WTC11 (cell line): ENCODE measurements at regions not wholly inside any gene's neighbourhood (a gene's known extent, or its start where the extent isn't known, plus 50 kb on each side); places are given as distances from the start of the nearest gene placed in this dataset.

Experiments
- ATAC-seq: fragments of 200-7000 bp; cut with Tn5 transposase; 2 replicates; pipeline ENCODE4 v1.10.0; 2021; ENCODE audit warnings: mild to moderate bottlenecking, moderate library complexity
- CTCF ChIA-PET: fragments of 300-600 bp; sonication (Branson Sonifier 250); formaldehyde crosslinking; loops from one replicate; lab custom pipeline; 2021; ENCODE audit warnings: antibody characterized with exemption; lab: Charles Lee
- POLR2A ChIA-PET: fragments of 350-600 bp; sonication (Branson Sonifier 250); formaldehyde crosslinking; loops from one replicate; lab custom pipeline; 2021; ENCODE audit warnings: antibody characterized with exemption; lab: Charles Lee
- DNase-seq: peaks from one replicate; pipeline ENCODE4 v3.0.0; 2021; ENCODE audit warnings: low spot score
- H3K27ac Mint-ChIP-seq: 2 replicates; pipeline ENCODE4 v1.8.0; 2021; ENCODE audit warnings: mixed read lengths
- H3K27me3 Mint-ChIP-seq: 2 replicates; pipeline ENCODE4 v1.8.0; 2021; ENCODE audit warnings: low read depth, mild to moderate bottlenecking, moderate library complexity, mixed read lengths
- H3K36me3 Mint-ChIP-seq: 2 replicates; pipeline ENCODE4 v1.8.0; 2021; ENCODE audit warnings: mixed read lengths
- H3K4me1 Mint-ChIP-seq: 2 replicates; pipeline ENCODE4 v1.8.0; 2022; ENCODE audit warnings: mixed read lengths
- H3K4me3 Mint-ChIP-seq: 2 replicates; pipeline ENCODE4 v1.8.0; 2021; ENCODE audit warnings: mild to moderate bottlenecking, moderate library complexity, mixed read lengths
- H3K9me3 Mint-ChIP-seq: 2 replicates; pipeline ENCODE4 v1.8.0; 2021; ENCODE audit warnings: mixed read lengths
- AFF4 ChIP-seq: sonication (generic); formaldehyde crosslinking; IDR thresholded peaks from 2 replicates; pipeline ENCODE4 v1.8.1; 2023; ENCODE audit warnings: mild to moderate bottlenecking, missing genetic modification reagents, borderline replicate concordance
- CDX4 ChIP-seq: fragments of 250-450 bp; sonication (Bioruptor Pico); IDR thresholded peaks from 2 replicates; pipeline ENCODE4 v1.9.0; 2021; ENCODE audit warnings: moderate library complexity, mild to moderate bottlenecking, inconsistent platforms, borderline replicate concordance
- CREM ChIP-seq: sonication (generic); formaldehyde crosslinking; IDR thresholded peaks from 2 replicates; pipeline ENCODE4 v1.8.1; 2022; ENCODE audit warnings: mild to moderate bottlenecking, missing genetic modification reagents, moderate library complexity
- CTCF ChIP-seq: fragments of 200-600 bp; IDR thresholded peaks from 2 replicates; pipeline ENCODE4 v1.8.0; 2022; ENCODE audit warnings: antibody characterized with exemption
- E2F4 ChIP-seq: sonication (generic); formaldehyde crosslinking; IDR thresholded peaks from 2 replicates; pipeline ENCODE4 v1.8.1; 2022; ENCODE audit warnings: low read depth, mild to moderate bottlenecking, moderate library complexity, missing genetic modification reagents, borderline replicate concordance
- ETV6 ChIP-seq: sonication (generic); formaldehyde crosslinking; IDR thresholded peaks from 2 replicates; pipeline ENCODE4 v1.8.1; 2022; ENCODE audit warnings: mild to moderate bottlenecking, missing genetic modification reagents
- FOXP1 ChIP-seq: sonication (generic); formaldehyde crosslinking; IDR thresholded peaks from 2 replicates; pipeline ENCODE4 v1.8.0; 2022; ENCODE audit warnings: missing genetic modification reagents, mild to moderate bottlenecking, moderate library complexity, borderline replicate concordance
- GABPB1 ChIP-seq: sonication (generic); formaldehyde crosslinking; IDR thresholded peaks from 2 replicates; pipeline ENCODE4 v1.8.1; 2023; ENCODE audit warnings: mild to moderate bottlenecking, missing genetic modification reagents
- GTF2I ChIP-seq: fragments of 250-450 bp; sonication (Bioruptor Pico); conservative IDR thresholded peaks from 2 replicates; pipeline ENCODE4 v1.4.0; 2021; ENCODE audit warnings: mild to moderate bottlenecking
- IRF1 ChIP-seq: sonication (generic); formaldehyde crosslinking; IDR thresholded peaks from 2 replicates; pipeline ENCODE4 v1.8.0; 2023; ENCODE audit warnings: missing genetic modification reagents
- JUN ChIP-seq: sonication (generic); formaldehyde crosslinking; IDR thresholded peaks from 2 replicates; pipeline ENCODE4 v1.8.0; 2023; ENCODE audit warnings: mild to moderate bottlenecking, missing genetic modification reagents
- OVOL2 ChIP-seq: fragments of 250-450 bp; sonication (Bioruptor Pico); IDR thresholded peaks from 2 replicates; pipeline ENCODE4 v1.9.0; 2021; ENCODE audit warnings: mild to moderate bottlenecking, borderline replicate concordance
- PRDM15 ChIP-seq: sonication (generic); formaldehyde crosslinking; IDR thresholded peaks from 2 replicates; pipeline ENCODE4 v1.8.0; 2022; ENCODE audit warnings: missing genetic modification reagents
- PREB ChIP-seq: sonication (generic); formaldehyde crosslinking; IDR thresholded peaks from 2 replicates; pipeline ENCODE4 v1.8.1; 2022; ENCODE audit warnings: mild to moderate bottlenecking, missing genetic modification reagents, moderate library complexity, borderline replicate concordance
- SP1 ChIP-seq: sonication (generic); formaldehyde crosslinking; conservative IDR thresholded peaks from 2 replicates; pipeline ENCODE4 v1.8.1; 2022; ENCODE audit warnings: missing genetic modification reagents
- TEAD4 ChIP-seq: sonication (generic); formaldehyde crosslinking; IDR thresholded peaks from 2 replicates; pipeline ENCODE4 v1.8.0; 2022; ENCODE audit warnings: mild to moderate bottlenecking, missing genetic modification reagents
- TP53 ChIP-seq: sonication (generic); formaldehyde crosslinking; IDR thresholded peaks from 2 replicates; pipeline ENCODE4 v1.8.1; 2023; ENCODE audit warnings: mild to moderate bottlenecking, missing genetic modification reagents
- ZNF121 ChIP-seq: sonication (generic); formaldehyde crosslinking; IDR thresholded peaks from 2 replicates; pipeline ENCODE4 v1.8.0; 2023; ENCODE audit warnings: missing genetic modification reagents
- ZNF138 ChIP-seq: sonication (generic); formaldehyde crosslinking; conservative IDR thresholded peaks from 2 replicates; pipeline ENCODE4 v1.8.1; 2022; ENCODE audit warnings: mild to moderate bottlenecking, moderate library complexity, missing genetic modification reagents
- ZNF219 ChIP-seq: sonication (generic); formaldehyde crosslinking; IDR thresholded peaks from 2 replicates; pipeline ENCODE4 v1.8.0; 2023; ENCODE audit warnings: missing genetic modification reagents, mild to moderate bottlenecking, borderline replicate concordance
- ZNF317 ChIP-seq: sonication (generic); formaldehyde crosslinking; IDR thresholded peaks from 2 replicates; pipeline ENCODE4 v1.8.1; 2023; ENCODE audit warnings: low read depth, mild to moderate bottlenecking, moderate library complexity, missing genetic modification reagents, borderline replicate concordance

GRCh38 chr12:132409495-132410295 is 80.3 kb upstream of the FBRSL1 start (continued):
- TF ChIP-seq AFF4, result no peak
- TF ChIP-seq CREM (CRISPR knock-in tag), result no peak
- no peak for TF ChIP-seq SP1 (CRISPR knock-in tag)
- no peak for TF ChIP-seq ZNF219
- no peak for TF ChIP-seq GTF2I (CRISPR knock-in tag)
- TF ChIP-seq ZNF121 (CRISPR knock-in tag), result no peak
- no peak for TF ChIP-seq OVOL2
- no peak for TF ChIP-seq PREB (CRISPR knock-in tag)

GRCh38 chr12:132408626-132409494 is 79.5 kb upstream of the GALNT9 start:
- Mint-ChIP-seq H3K9me3 (no peaks in the 10 kb centered on the region), H3K27me3 (peaks cover 18% of the 10 kb centered on the region), H3K27ac (no peak overlapping the region), H3K4me3 (no peak overlapping the region), H3K4me1 (no peaks in the 10 kb centered on the region), H3K36me3 (no peaks in the 10 kb centered on the region)
- ATAC-seq (no peak), DNase-seq (no peak)
- CTCF ChIA-PET, result interaction anchor here (0.6 to 0.9 kb wide), 4 partner anchors 146 to 289 kb away, joined by 3 to 5 read pairs (median 3); no protein-coding TSS in a partner anchor
- POLR2A ChIA-PET, result no interaction called here
- no peak for TF ChIP-seq TP53 (CRISPR knock-in tag)
- TF ChIP-seq GABPB1 (CRISPR knock-in tag), result no peak
- TF ChIP-seq JUN (CRISPR knock-in tag), result no peak
- TF ChIP-seq ZNF317 (CRISPR knock-in tag), result no peak
- no peak for TF ChIP-seq CTCF
- no peak for TF ChIP-seq TEAD4 (CRISPR knock-in tag)
- no peak for TF ChIP-seq GTF2I (CRISPR knock-in tag)
- no peak for TF ChIP-seq CREM (CRISPR knock-in tag)
- TF ChIP-seq IRF1 (CRISPR knock-in tag), result no peak
- no peak for TF ChIP-seq ETV6 (CRISPR knock-in tag)
- no peak for TF ChIP-seq FOXP1 (CRISPR knock-in tag)
- TF ChIP-seq ZNF121 (CRISPR knock-in tag), result no peak
- TF ChIP-seq CDX4 (CRISPR knock-in tag), result no peak
- TF ChIP-seq ZNF138 (CRISPR knock-in tag), result no peak
- TF ChIP-seq PRDM15 (CRISPR knock-in tag), result no peak
- TF ChIP-seq E2F4 (CRISPR knock-in tag), result no peak
